ENCODE measurements at regions not wholly inside any gene's neighbourhood (a gene's known extent, or its start where the extent isn't known, plus 50 kb on each side); places are given as distances from the start of the nearest gene placed in this dataset.

- TF ChIP-seq, protein P1, sequence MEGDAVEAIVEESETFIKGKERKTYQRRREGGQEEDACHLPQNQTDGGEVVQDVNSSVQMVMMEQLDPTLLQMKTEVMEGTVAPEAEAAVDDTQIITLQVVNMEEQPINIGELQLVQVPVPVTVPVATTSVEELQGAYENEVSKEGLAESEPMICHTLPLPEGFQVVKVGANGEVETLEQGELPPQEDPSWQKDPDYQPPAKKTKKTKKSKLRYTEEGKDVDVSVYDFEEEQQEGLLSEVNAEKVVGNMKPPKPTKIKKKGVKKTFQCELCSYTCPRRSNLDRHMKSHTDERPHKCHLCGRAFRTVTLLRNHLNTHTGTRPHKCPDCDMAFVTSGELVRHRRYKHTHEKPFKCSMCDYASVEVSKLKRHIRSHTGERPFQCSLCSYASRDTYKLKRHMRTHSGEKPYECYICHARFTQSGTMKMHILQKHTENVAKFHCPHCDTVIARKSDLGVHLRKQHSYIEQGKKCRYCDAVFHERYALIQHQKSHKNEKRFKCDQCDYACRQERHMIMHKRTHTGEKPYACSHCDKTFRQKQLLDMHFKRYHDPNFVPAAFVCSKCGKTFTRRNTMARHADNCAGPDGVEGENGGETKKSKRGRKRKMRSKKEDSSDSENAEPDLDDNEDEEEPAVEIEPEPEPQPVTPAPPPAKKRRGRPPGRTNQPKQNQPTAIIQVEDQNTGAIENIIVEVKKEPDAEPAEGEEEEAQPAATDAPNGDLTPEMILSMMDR (conservative IDR thresholded peaks at IDR 0.05; ENCODE audit: low read length): no peak
- TF ChIP-seq EZH2phosphoT487 (IDR thresholded peaks at IDR 0.05; ENCODE audit: borderline replicate concordance, low read depth, low read length): no peak
Observed at GRCh38 chrX:116863029-116863428, 400.3 kb upstream of the CT83 start.
